ENCODE measurements at regions not wholly inside any gene's neighbourhood (a gene's known extent, or its start where the extent isn't known, plus 50 kb on each side); places are given as distances from the start of the nearest gene placed in this dataset.

DNA sequence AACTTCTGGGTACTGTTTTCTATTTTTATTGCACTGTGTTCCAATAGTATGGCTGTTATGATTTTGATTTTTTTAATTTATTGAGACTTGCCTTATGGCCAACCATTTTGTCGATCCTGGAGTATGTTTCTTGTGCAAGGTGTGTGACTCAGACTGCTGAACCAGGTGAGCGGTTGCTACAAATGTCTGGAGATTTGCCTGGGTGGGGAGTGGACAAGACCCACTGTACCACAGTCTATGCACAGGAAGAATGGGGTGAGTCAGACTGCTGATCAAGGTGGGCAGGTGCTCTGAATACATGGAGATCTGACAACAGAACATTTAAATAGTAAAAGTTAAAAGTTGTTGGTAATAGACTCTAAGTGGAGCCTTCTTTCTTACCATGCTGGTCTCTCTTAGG lies 609.2 kb downstream of the CSNK1G3 start:
- FAIRE-seq (no peak), DNase-seq (ENCODE audit: low read depth in 1 of 2, low spot score in 2 of 2) (no peak)
- Histone ChIP-seq H4K20me1 (replicated peaks in 1 of 2; ENCODE audit: control insufficient read depth in 1 of 2, insufficient read depth in 2 of 2, low read length in 2 of 2) (no peaks in the 10 kb centered on the region), H3K4me1 (replicated peaks in 1 of 4; ENCODE audit: control insufficient read depth in 3 of 4, insufficient read depth in 4 of 4, low read length in 3 of 4) (peaks cover 0 to 3% (median 0%) of the 10 kb centered on the region in 4 experiments; a peak in 3 of 7 replicates), H3K36me3 (ENCODE audit: control insufficient read depth in 2 of 4, insufficient read depth in 4 of 4, low read length in 3 of 4) (no peaks in the 10 kb centered on the region), H3K4me3 (ENCODE audit: extremely low read depth in 1 of 4, insufficient read depth in 2 of 4, low read depth in 3 of 4, low read length in 4 of 4) (no peak overlapping the region), H4K8ac (ENCODE audit: extremely low read depth, insufficient read depth, low read length) (no peak overlapping the region), H3K79me2 (ENCODE audit: control insufficient read depth in 1 of 2, insufficient read depth in 2 of 2, low read length in 2 of 2) (no peaks in the 10 kb centered on the region), H3K14ac (ENCODE audit: insufficient read length) (no peak overlapping the region), H3K9me3 (ENCODE audit: insufficient read depth in 2 of 2, low read depth in 1 of 2, low read length in 1 of 2) (peaks cover 0 to 3% of the 10 kb centered on the region in 2 experiments; a peak in 2 of 4 replicates), H2AK5ac (ENCODE audit: low read depth, low read length) (no peak overlapping the region), H3K4me2 (ENCODE audit: insufficient read depth in 1 of 2, low read depth in 2 of 2, low read length in 2 of 2) (no peak overlapping the region), H3K27me3 (replicated peaks in 1 of 4; ENCODE audit: control insufficient read depth in 3 of 4, extremely low read depth in 1 of 4, insufficient read depth in 3 of 4, low read length in 3 of 4) (no peaks in the 10 kb centered on the region), H2BK12ac (ENCODE audit: low read depth, low read length) (no peak overlapping the region), H2BK120ac (replicated peaks; ENCODE audit: low read depth, low read length) (no peak overlapping the region), H3K23me2 (ENCODE audit: low read depth, low read length) (no peaks in the 10 kb centered on the region), H3K27ac (ENCODE audit: low read depth, low read length) (no peak overlapping the region), H3K23ac (ENCODE audit: insufficient read length) (no peak overlapping the region), H3K56ac (replicated peaks; ENCODE audit: insufficient read length, low read depth, low read length) (no peak overlapping the region), H3K4ac (replicated peaks; ENCODE audit: insufficient read length, low read depth, low read length) (no peak overlapping the region), H3K9ac (replicated peaks in 1 of 4; ENCODE audit: extremely low read depth in 1 of 4, low read depth in 3 of 4, low read length in 3 of 4) (no peak overlapping the region), H2BK15ac (ENCODE audit: low read length) (no peak overlapping the region), H2BK5ac (ENCODE audit: low read depth, low read length) (no peak overlapping the region), H2BK20ac (ENCODE audit: low read length) (no peak overlapping the region), H2AFZ (ENCODE audit: low read length) (no peak overlapping the region), H3K79me1 (ENCODE audit: low read depth, low read length) (no peaks in the 10 kb centered on the region), H3K18ac (ENCODE audit: extremely low read depth, low read length) (no peak overlapping the region), H4K5ac (ENCODE audit: insufficient read length, low read depth, low read length) (no peak overlapping the region), H4K91ac (replicated peaks; ENCODE audit: insufficient read length, low read length) (no peak overlapping the region)
- WGBS, 2 experiments (ENCODE audit: extremely low coverage in 1 of 2, insufficient coverage in 1 of 2, insufficient read length in 1 of 2, insufficient replicate concordance in 2 of 2, low coverage in 1 of 2, low lambda C conversion rate in 2 of 2, missing lambda C conversion rate in 1 of 2), result 91% methylated on average over 2 of the region's 2 CpGs; no CpG with 5 or more reads in 1 of the 2 experiments
- CTCF ChIA-PET (ENCODE audit: partially characterized antibody), result no interaction called here
- POLR2A ChIA-PET (ENCODE audit: partially characterized antibody), result no interaction called here
- TF ChIP-seq SP2 (IDR thresholded peaks at IDR 0.05; ENCODE audit: low read length) (no peak), BRCA1 (IDR thresholded peaks at IDR 0.05; ENCODE audit: low read depth, low read length) (no peak), NANOG (IDR thresholded peaks at IDR 0.05; ENCODE audit: insufficient read depth, low read depth, low read length, poor library complexity, severe bottlenecking) (no peak), EZH2 (IDR thresholded peaks at IDR 0.05; ENCODE audit: low read depth, low read length, severe bottlenecking) (no peak), CEBPB (IDR thresholded peaks at IDR 0.05; ENCODE audit: low read depth, low read length) (no peak), E2F6 (IDR thresholded peaks at IDR 0.05) (no peak), JUND (IDR thresholded peaks at IDR 0.05; ENCODE audit: low read length) (no peak), KDM4A (IDR thresholded peaks at IDR 0.05; ENCODE audit: low read depth, low read length, severe bottlenecking) (no peak), POLR2A (IDR thresholded peaks at IDR 0.05; ENCODE audit: control extremely low read depth in 1 of 2, low read depth in 2 of 2, low read length in 2 of 2) (no peak), CBX5 (IDR thresholded peaks at IDR 0.05; ENCODE audit: low read depth, low read length) (no peak), GABPA (IDR thresholded peaks at IDR 0.05; ENCODE audit: borderline replicate concordance, insufficient read depth, low read length) (no peak), POU5F1 (IDR thresholded peaks at IDR 0.05; ENCODE audit: low read depth, low read length) (no peak), FOSL1 (IDR thresholded peaks at IDR 0.05; ENCODE audit: insufficient read depth, low read depth, low read length) (no peak), SP1 (IDR thresholded peaks at IDR 0.05; ENCODE audit: low read depth, low read length) (no peak)

Measured in H1 (cell line).